ENCODE measurements at regions not wholly inside any gene's neighbourhood (a gene's known extent, or its start where the extent isn't known, plus 50 kb on each side); places are given as distances from the start of the nearest gene placed in this dataset.
"Not testable (repeated sequence)": the region's sequence is repeated elsewhere in the genome, so short reads cannot be mapped to it uniquely, and the experiment has no call there.

GRCh38 chr9:66046992-66047391, 310.0 kb downstream of the FOXD4L4 start:
- intact Hi-C loops (cut with DNase I); DNase-seq (ENCODE audit: missing footprints); ATAC-seq: not testable (repeated sequence)

GRCh38 chr9:66049721-66050120, 312.8 kb downstream of the FOXD4L4 start:
- ATAC-seq, result not testable (repeated sequence)

GRCh38 chr9:66054705-66055104, 317.8 kb downstream of the FOXD4L4 start:
- DNase-seq (ENCODE audit: missing footprints); intact Hi-C loops (cut with DNase I); ATAC-seq: not testable (repeated sequence)

More at GRCh38 chr9:66049721-66050120, 312.8 kb downstream of the FOXD4L4 start:
- intact Hi-C loops (cut with DNase I); DNase-seq (ENCODE audit: missing footprints): not testable (repeated sequence)

GRCh38 chr9:66060681-66061080, 323.7 kb downstream of the FOXD4L4 start:
- ATAC-seq; intact Hi-C loops (cut with DNase I); DNase-seq (ENCODE audit: missing footprints): not testable (repeated sequence)

- ATAC-seq; DNase-seq (ENCODE audit: missing footprints); intact Hi-C loops (cut with DNase I): not testable (repeated sequence)
Measured at GRCh38 chr9:66063822-66064221, 326.9 kb downstream of the FOXD4L4 start.

GRCh38 chr9:66065735-66066134, 328.8 kb downstream of the FOXD4L4 start:
- intact Hi-C loops (cut with DNase I); ATAC-seq: not testable (repeated sequence)
- peak; percentile 70 for DNase-seq (ENCODE audit: missing footprints)

- intact Hi-C loops (cut with DNase I); ATAC-seq: not testable (repeated sequence)
- DNase-seq (ENCODE audit: missing footprints), result peak; percentile 15
Measured at GRCh38 chr9:66067231-66067630, 330.3 kb downstream of the FOXD4L4 start.

- DNase-seq (ENCODE audit: missing footprints); intact Hi-C loops (cut with DNase I); ATAC-seq: not testable (repeated sequence)
Measured at GRCh38 chr9:66068451-66068989, 331.6 kb downstream of the FOXD4L4 start.

GRCh38 chr9:66069025-66069424, 332.1 kb downstream of the FOXD4L4 start:
- ATAC-seq, result not testable (repeated sequence)
- peak; percentile 31 for DNase-seq (ENCODE audit: missing footprints)

GRCh38 chr9:66073111-66073510, 336.2 kb downstream of the FOXD4L4 start:
- intact Hi-C loops (cut with DNase I); DNase-seq (ENCODE audit: missing footprints); ATAC-seq: not testable (repeated sequence)

More at GRCh38 chr9:66069025-66069424, 332.1 kb downstream of the FOXD4L4 start:
- intact Hi-C loops (cut with DNase I), result not testable (repeated sequence)

GRCh38 chr9:66082811-66083210, 345.9 kb downstream of the FOXD4L4 start:
- ATAC-seq; intact Hi-C loops (cut with DNase I); DNase-seq (ENCODE audit: missing footprints): not testable (repeated sequence)

Measured in Right ventricle myocardium inferior (tissue), 1 donor.